ENCODE measurements at regions not wholly inside any gene's neighbourhood (a gene's known extent, or its start where the extent isn't known, plus 50 kb on each side); places are given as distances from the start of the nearest gene placed in this dataset.

DNA sequence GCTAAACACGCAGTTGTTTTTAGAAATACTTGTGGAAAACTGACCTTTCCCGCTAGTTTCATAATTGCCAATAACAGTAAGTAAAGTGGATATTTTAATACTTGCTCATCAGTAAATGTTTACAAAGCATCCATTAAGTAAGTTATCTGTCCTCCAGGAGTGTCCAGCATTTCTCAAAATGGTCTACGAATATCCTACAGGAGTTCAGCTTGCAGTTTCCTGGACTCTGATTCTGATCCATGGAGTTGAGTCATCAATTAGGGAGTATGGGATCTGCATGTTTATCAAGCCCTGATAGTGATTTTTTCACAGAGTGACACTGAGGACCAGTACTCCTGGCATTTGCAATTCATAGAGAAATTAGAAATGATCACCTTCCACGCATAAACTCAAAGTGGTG is 325.2 kb upstream of the AADAT start:
- dilution Hi-C loops (cut with MboI; ENCODE audit: extremely low pct_ligation_motif_present, low sequenced_read_pairs): no loop called here
- no peaks in the 10 kb centered on the region for H3K36me3 ChIP-seq (ENCODE audit: control insufficient read depth in 2 of 2, extremely low read depth in 1 of 2, insufficient read depth in 2 of 2, low read length in 2 of 2)
- H2AFZ ChIP-seq (ENCODE audit: control insufficient read depth, low read length): no peak overlapping the region
- no peak overlapping the region for H3K4me2 ChIP-seq (ENCODE audit: control insufficient read depth, extremely low read depth, insufficient read depth, low read depth, low read length)
- DNase-seq (ENCODE audit: low read depth, low spot score) (no peak), FAIRE-seq (no peak)
- H3K27ac ChIP-seq (ENCODE audit: control insufficient read depth, insufficient read depth, low read length): no peak overlapping the region
- no peaks in the 10 kb centered on the region for H3K79me2 ChIP-seq (ENCODE audit: control insufficient read depth, insufficient read depth, low read length)
- H3K4me1 ChIP-seq (ENCODE audit: control insufficient read depth, extremely low read depth, insufficient read depth, low read length): no peaks in the 10 kb centered on the region
- no peaks in the 10 kb centered on the region for H3K9me1 ChIP-seq (ENCODE audit: control insufficient read depth, extremely low read depth, insufficient read depth, low read length)
- H3K27me3 ChIP-seq (ENCODE audit: control insufficient read depth, extremely low read depth, insufficient read depth, low read length): no peaks in the 10 kb centered on the region
- H4K20me1 ChIP-seq (ENCODE audit: control insufficient read depth, extremely low read depth, insufficient read depth, low read length): no peaks in the 10 kb centered on the region
- H3K9ac ChIP-seq (ENCODE audit: control insufficient read depth, extremely low read depth, insufficient read depth, low read length): no peak overlapping the region
- TF ChIP-seq, protein P1, sequence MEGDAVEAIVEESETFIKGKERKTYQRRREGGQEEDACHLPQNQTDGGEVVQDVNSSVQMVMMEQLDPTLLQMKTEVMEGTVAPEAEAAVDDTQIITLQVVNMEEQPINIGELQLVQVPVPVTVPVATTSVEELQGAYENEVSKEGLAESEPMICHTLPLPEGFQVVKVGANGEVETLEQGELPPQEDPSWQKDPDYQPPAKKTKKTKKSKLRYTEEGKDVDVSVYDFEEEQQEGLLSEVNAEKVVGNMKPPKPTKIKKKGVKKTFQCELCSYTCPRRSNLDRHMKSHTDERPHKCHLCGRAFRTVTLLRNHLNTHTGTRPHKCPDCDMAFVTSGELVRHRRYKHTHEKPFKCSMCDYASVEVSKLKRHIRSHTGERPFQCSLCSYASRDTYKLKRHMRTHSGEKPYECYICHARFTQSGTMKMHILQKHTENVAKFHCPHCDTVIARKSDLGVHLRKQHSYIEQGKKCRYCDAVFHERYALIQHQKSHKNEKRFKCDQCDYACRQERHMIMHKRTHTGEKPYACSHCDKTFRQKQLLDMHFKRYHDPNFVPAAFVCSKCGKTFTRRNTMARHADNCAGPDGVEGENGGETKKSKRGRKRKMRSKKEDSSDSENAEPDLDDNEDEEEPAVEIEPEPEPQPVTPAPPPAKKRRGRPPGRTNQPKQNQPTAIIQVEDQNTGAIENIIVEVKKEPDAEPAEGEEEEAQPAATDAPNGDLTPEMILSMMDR (optimal IDR thresholded peaks at IDR 0.05 in 1 of 3, IDR thresholded peaks at IDR 0.05 in 1 of 3, conservative IDR thresholded peaks at IDR 0.05 in 1 of 3; ENCODE audit: extremely low read depth in 1 of 3, insufficient read depth in 2 of 3, low read length in 3 of 3): no peak
- TF ChIP-seq EZH2 (IDR thresholded peaks at IDR 0.05; ENCODE audit: low read length): no peak
- H3K9me3 ChIP-seq (ENCODE audit: control insufficient read depth, low read depth, low read length): no peaks in the 10 kb centered on the region
- no peak overlapping the region for H3K4me3 ChIP-seq (ENCODE audit: control insufficient read depth in 2 of 3, extremely low read depth in 1 of 3, insufficient read depth in 2 of 3, low read depth in 1 of 3, low read length in 3 of 3)

DNA sequence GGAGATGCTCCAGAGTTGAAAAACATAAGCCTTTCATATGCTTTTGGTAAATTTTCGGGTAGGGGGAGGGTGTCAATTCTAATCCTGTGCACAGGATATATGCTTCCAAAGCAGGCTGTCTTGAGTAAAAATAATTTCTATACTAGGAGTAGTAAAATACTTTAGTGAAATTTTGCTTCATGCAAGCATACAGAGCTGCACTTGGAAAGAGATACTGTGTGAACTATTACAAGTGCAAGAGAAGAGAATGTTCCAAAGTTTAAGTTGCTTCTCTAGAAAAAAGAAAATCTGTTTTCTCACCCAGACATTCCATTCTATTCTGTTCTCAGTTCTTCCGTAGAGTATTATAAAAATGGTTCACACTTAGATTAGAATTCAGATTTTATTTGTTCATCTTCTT is 324.6 kb upstream of the AADAT start:
- Histone ChIP-seq H3K4me3 (ENCODE audit: control insufficient read depth in 2 of 3, extremely low read depth in 1 of 3, insufficient read depth in 2 of 3, low read depth in 1 of 3, low read length in 3 of 3) (no peak overlapping the region), H3K9ac (ENCODE audit: control insufficient read depth, extremely low read depth, insufficient read depth, low read length) (no peak overlapping the region), H3K9me1 (ENCODE audit: control insufficient read depth, extremely low read depth, insufficient read depth, low read length) (no peaks in the 10 kb centered on the region), H3K4me2 (ENCODE audit: control insufficient read depth, extremely low read depth, insufficient read depth, low read depth, low read length) (no peak overlapping the region), H3K27ac (ENCODE audit: control insufficient read depth, insufficient read depth, low read length) (no peak overlapping the region), H3K9me3 (ENCODE audit: control insufficient read depth, low read depth, low read length) (no peaks in the 10 kb centered on the region), H3K4me1 (ENCODE audit: control insufficient read depth, extremely low read depth, insufficient read depth, low read length) (no peaks in the 10 kb centered on the region), H3K27me3 (ENCODE audit: control insufficient read depth, extremely low read depth, insufficient read depth, low read length) (no peaks in the 10 kb centered on the region), H3K79me2 (ENCODE audit: control insufficient read depth, insufficient read depth, low read length) (no peaks in the 10 kb centered on the region), H2AFZ (ENCODE audit: control insufficient read depth, low read length) (no peak overlapping the region), H3K36me3 (ENCODE audit: control insufficient read depth in 2 of 2, extremely low read depth in 1 of 2, insufficient read depth in 2 of 2, low read length in 2 of 2) (no peaks in the 10 kb centered on the region), H4K20me1 (ENCODE audit: control insufficient read depth, extremely low read depth, insufficient read depth, low read length) (no peaks in the 10 kb centered on the region)
- no peak for FAIRE-seq
- dilution Hi-C loops (cut with MboI; ENCODE audit: extremely low pct_ligation_motif_present, low sequenced_read_pairs): no loop called here
- DNase-seq (ENCODE audit: low read depth, low spot score): no peak
- no peak for TF ChIP-seq EZH2 (IDR thresholded peaks at IDR 0.05; ENCODE audit: low read length)

DNA sequence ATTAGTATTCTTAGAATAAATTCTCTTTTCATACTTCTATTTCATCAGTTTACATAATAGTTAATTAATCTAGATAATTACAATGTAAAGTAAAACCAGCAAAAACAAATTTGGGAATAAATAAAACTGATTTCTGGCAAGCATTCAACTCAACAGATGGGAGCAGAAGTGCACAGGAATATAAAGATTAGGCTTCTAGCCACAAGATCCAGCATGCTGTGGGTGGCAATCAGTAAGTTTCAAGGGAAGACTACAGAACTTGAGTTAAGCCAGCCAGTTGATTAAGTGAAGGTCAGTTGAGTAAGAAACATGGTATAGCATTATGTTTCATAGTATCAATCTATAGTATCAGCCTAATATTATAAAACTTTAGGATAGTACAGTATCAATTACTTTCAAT is 324.2 kb upstream of the AADAT start:
- FAIRE-seq: no peak
- no peaks in the 10 kb centered on the region for H3K36me3 ChIP-seq (ENCODE audit: control insufficient read depth in 2 of 2, extremely low read depth in 1 of 2, insufficient read depth in 2 of 2, low read length in 2 of 2)

More for the DNA sequence above, 324.2 kb upstream of the AADAT start:
- Histone ChIP-seq H3K4me1 (ENCODE audit: control insufficient read depth, extremely low read depth, insufficient read depth, low read length) (no peaks in the 10 kb centered on the region), H3K27ac (ENCODE audit: control insufficient read depth, insufficient read depth, low read length) (no peak overlapping the region), H3K9me1 (ENCODE audit: control insufficient read depth, extremely low read depth, insufficient read depth, low read length) (no peaks in the 10 kb centered on the region), H2AFZ (ENCODE audit: control insufficient read depth, low read length) (no peak overlapping the region), H3K27me3 (ENCODE audit: control insufficient read depth, extremely low read depth, insufficient read depth, low read length) (no peaks in the 10 kb centered on the region), H3K79me2 (ENCODE audit: control insufficient read depth, insufficient read depth, low read length) (no peaks in the 10 kb centered on the region), H3K9ac (ENCODE audit: control insufficient read depth, extremely low read depth, insufficient read depth, low read length) (no peak overlapping the region), H4K20me1 (ENCODE audit: control insufficient read depth, extremely low read depth, insufficient read depth, low read length) (no peaks in the 10 kb centered on the region), H3K4me3 (ENCODE audit: control insufficient read depth in 2 of 3, extremely low read depth in 1 of 3, insufficient read depth in 2 of 3, low read depth in 1 of 3, low read length in 3 of 3) (no peak overlapping the region), H3K9me3 (ENCODE audit: control insufficient read depth, low read depth, low read length) (no peaks in the 10 kb centered on the region), H3K4me2 (ENCODE audit: control insufficient read depth, extremely low read depth, insufficient read depth, low read depth, low read length) (no peak overlapping the region)
- TF ChIP-seq, protein P1 (optimal IDR thresholded peaks at IDR 0.05 in 1 of 3, IDR thresholded peaks at IDR 0.05 in 1 of 3, conservative IDR thresholded peaks at IDR 0.05 in 1 of 3; ENCODE audit: extremely low read depth in 1 of 3, insufficient read depth in 2 of 3, low read length in 3 of 3): no peak
- TF ChIP-seq EZH2 (IDR thresholded peaks at IDR 0.05; ENCODE audit: low read length): no peak
- dilution Hi-C loops (cut with MboI; ENCODE audit: extremely low pct_ligation_motif_present, low sequenced_read_pairs): no loop called here
- no peak for DNase-seq (ENCODE audit: low read depth, low spot score)
